H9 (cell line): ENCODE measurements at regions not wholly inside any gene's neighbourhood (a gene's known extent, or its start where the extent isn't known, plus 50 kb on each side); places are given as distances from the start of the nearest gene placed in this dataset.

ENCODE experiments used
- DNase-seq: peaks from one replicate; pipeline ENCODE4 v3.0.0-alpha.2; 2017
- H2AFZ ChIP-seq: one replicate; pipeline ENCODE4 v1.6.1; 2013; ENCODE audit warnings: mild to moderate bottlenecking, low read length, control low read depth, moderate library complexity
- H2AK5ac ChIP-seq: 2 replicates; pipeline ENCODE4 v1.6.1; 2013; ENCODE audit warnings: low read length, control low read depth, mixed read lengths; ENCODE audit not compliant: insufficient read length
- H2BK120ac ChIP-seq: one replicate; pipeline ENCODE4 v1.6.1; 2013; ENCODE audit warnings: low read depth, mild to moderate bottlenecking, low read length, control low read depth, inconsistent platforms; ENCODE audit not compliant: poor library complexity, severe bottlenecking
- H2BK12ac ChIP-seq: 2 replicates; pipeline ENCODE4 v1.6.1; 2013; ENCODE audit warnings: low read length, control low read depth, mixed read lengths, low read depth; ENCODE audit not compliant: insufficient read length
- H2BK15ac ChIP-seq: 2 replicates; pipeline ENCODE4 v1.6.1; 2013; ENCODE audit warnings: low read depth, low read length, control low read depth
- H2BK20ac ChIP-seq: one replicate; pipeline ENCODE4 v1.6.1; 2013; ENCODE audit warnings: low read depth, mild to moderate bottlenecking, low read length, control low read depth, inconsistent platforms; ENCODE audit not compliant: poor library complexity, severe bottlenecking
- H2BK5ac ChIP-seq: 2 replicates; pipeline ENCODE4 v1.6.1; 2013; ENCODE audit warnings: low read length, control low read depth, mixed read lengths; ENCODE audit not compliant: insufficient read length
- H3K14ac ChIP-seq: 2 replicates; pipeline ENCODE4 v1.6.1; 2013; ENCODE audit warnings: low read length, control low read depth; ENCODE audit not compliant: insufficient read depth
- H3K18ac ChIP-seq: 2 replicates; pipeline ENCODE4 v1.6.1; 2013; ENCODE audit warnings: low read depth, mild to moderate bottlenecking, mixed read lengths, low read length, control low read depth; ENCODE audit not compliant: insufficient read length
- H3K23ac ChIP-seq: 2 replicates; pipeline ENCODE4 v1.6.1; 2013; ENCODE audit warnings: low read length, control low read depth, mixed read lengths, low read depth; ENCODE audit not compliant: insufficient read length
- H3K23me2 ChIP-seq: 2 replicates; pipeline ENCODE4 v1.6.1; 2013; ENCODE audit warnings: low read depth, mild to moderate bottlenecking, mixed read lengths, low read length, control low read depth; ENCODE audit not compliant: insufficient read length, poor library complexity, severe bottlenecking
- H3K27ac ChIP-seq: 2 replicates; pipeline ENCODE4 v1.5.1; 2013; ENCODE audit warnings: low read length, control low read depth, mixed read lengths, low read depth; ENCODE audit not compliant: insufficient read length
- H3K27me3 ChIP-seq: 2 replicates; pipeline ENCODE4 v1.6.1; 2013; ENCODE audit warnings: low read length, control low read depth, inconsistent platforms; ENCODE audit not compliant: insufficient read depth
- H3K4ac ChIP-seq: 2 replicates; pipeline ENCODE4 v1.6.1; 2013; ENCODE audit warnings: low read depth, mild to moderate bottlenecking, control low read depth, inconsistent platforms, low read length, moderate library complexity
- H3K4me1 ChIP-seq: 2 replicates; pipeline ENCODE4 v1.6.1; 2013; ENCODE audit warnings: low read length, control low read depth, inconsistent platforms; ENCODE audit not compliant: insufficient read depth
- H3K4me2 ChIP-seq: 2 replicates; pipeline ENCODE4 v1.6.1; 2013; ENCODE audit warnings: low read length, control low read depth, mixed read lengths; ENCODE audit not compliant: insufficient read length, insufficient read depth
- H3K56ac ChIP-seq: 2 replicates; pipeline ENCODE4 v1.6.1; 2013; ENCODE audit warnings: low read depth, mild to moderate bottlenecking, mixed read lengths, low read length, control low read depth; ENCODE audit not compliant: insufficient read length
- H3K79me1 ChIP-seq: 2 replicates; pipeline ENCODE4 v1.6.1; 2013; ENCODE audit warnings: low read depth, mild to moderate bottlenecking, moderate library complexity, low read length, control low read depth, inconsistent platforms; ENCODE audit not compliant: insufficient read depth, poor library complexity, severe bottlenecking
- H3K79me2 ChIP-seq: 2 replicates; pipeline ENCODE4 v1.6.1; 2013; ENCODE audit warnings: low read length, control low read depth, inconsistent platforms; ENCODE audit not compliant: insufficient read depth
- H3K9ac ChIP-seq: 2 replicates; pipeline ENCODE4 v1.6.1; 2013; ENCODE audit warnings: low read length, control low read depth, mixed read lengths; ENCODE audit not compliant: insufficient read length; ENCODE audit errors: extremely low read depth
- H3K9me3 ChIP-seq: one replicate; pipeline ENCODE4 v1.6.1; 2013; ENCODE audit warnings: low read depth, low read length, inconsistent platforms; ENCODE audit not compliant: control insufficient read depth
- H3T11ph ChIP-seq: one replicate; pipeline ENCODE4 v1.6.1; 2013; ENCODE audit warnings: mild to moderate bottlenecking, low read length, control low read depth, inconsistent platforms
- H4K20me1 ChIP-seq: one replicate; pipeline ENCODE4 v1.6.1; 2013; ENCODE audit not compliant: control insufficient read depth, insufficient read length, insufficient read depth
- H4K5ac ChIP-seq: 2 replicates; pipeline ENCODE4 v1.6.1; 2013; ENCODE audit warnings: low read depth, mild to moderate bottlenecking, mixed read lengths, low read length, control low read depth; ENCODE audit not compliant: insufficient read length
- H4K8ac ChIP-seq: replicated peaks from 2 replicates; pipeline ENCODE4 v1.6.1; 2013; ENCODE audit warnings: low read length, control low read depth, mixed read lengths, low read depth; ENCODE audit not compliant: insufficient read length
- H4K91ac ChIP-seq: 2 replicates; pipeline ENCODE4 v1.6.1; 2013; ENCODE audit warnings: low read depth, mild to moderate bottlenecking, moderate library complexity, mixed read lengths, low read length, control low read depth; ENCODE audit not compliant: insufficient read length
- H3K27ac Mint-ChIP-seq, 3 experiments: 2 replicates in 2 of 3; 3 replicates in 1 of 3; pipeline ENCODE4 v1.8.0; 2020 to 2021; ENCODE audit warnings: mixed read lengths in 3 of 3, mild to moderate bottlenecking in 1 of 3, moderate library complexity in 1 of 3
- H3K27me3 Mint-ChIP-seq: 2 replicates; pipeline ENCODE4 v1.8.0; 2021; ENCODE audit warnings: low read depth, mild to moderate bottlenecking, moderate library complexity, mixed read lengths
- H3K36me3 Mint-ChIP-seq, 3 experiments: 2 replicates in 2 of 3; 3 replicates in 1 of 3; pipeline ENCODE4 v1.8.0; 2020 to 2021; ENCODE audit warnings: low read depth in 3 of 3, mixed read lengths in 3 of 3; ENCODE audit not compliant: insufficient read depth in 1 of 3
- H3K4me1 Mint-ChIP-seq, 2 experiments: 2 replicates each; pipeline ENCODE4 v1.8.0; 2020; ENCODE audit warnings: mixed read lengths in 2 of 2
- H3K4me3 Mint-ChIP-seq, 2 experiments: 2 replicates in 1 of 2; 3 replicates in 1 of 2; pipeline ENCODE4 v1.8.0; 2020 to 2021; ENCODE audit warnings: mild to moderate bottlenecking in 2 of 2, mixed read lengths in 2 of 2, moderate library complexity in 1 of 2
- H3K9me3 Mint-ChIP-seq, 2 experiments: 2 replicates in 1 of 2; 3 replicates in 1 of 2; pipeline ENCODE4 v1.8.0; 2020; ENCODE audit warnings: mild to moderate bottlenecking in 2 of 2, mixed read lengths in 2 of 2, moderate library complexity in 1 of 2
- WGBS: extraction: QIAGEN DNeasy Blood & Tissue Kit; methylation state at CpG from one replicate; pipeline ENCODE4 v1.1.7; 2013; ENCODE audit warnings: missing lambda C conversion rate, low lambda C conversion rate, mixed read lengths; ENCODE audit not compliant: insufficient read length; ENCODE audit errors: extremely low coverage; 5-methylcytosine and 5-hydroxymethylcytosine counted together
- TF ChIP-seq, protein P1 (sequence below): fragments of 200-600 bp; sonication (generic); conservative IDR thresholded peaks from 3 replicates; pipeline ENCODE4 v1.8.0; 2021; ENCODE audit warnings: antibody characterized with exemption, mild to moderate bottlenecking

DNA sequence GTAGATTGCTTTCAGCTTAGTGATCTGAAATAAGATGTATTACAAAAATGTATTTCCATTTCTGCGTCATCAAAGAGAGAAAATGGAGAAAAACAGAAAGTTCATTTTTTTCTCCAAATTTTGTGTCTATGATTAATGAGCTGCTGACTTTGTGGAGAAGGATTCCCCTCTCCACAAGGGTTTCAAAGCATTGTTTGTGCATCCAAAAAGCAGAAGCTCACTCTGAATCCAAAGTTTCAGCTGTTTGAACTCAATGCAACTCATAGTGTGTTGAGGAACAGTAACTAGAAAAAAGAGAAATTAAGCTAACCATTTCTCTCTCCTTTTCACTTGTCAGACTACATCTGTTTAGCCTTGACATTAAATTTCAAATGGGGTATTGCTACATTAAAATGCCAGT, 62.9 kb upstream of the SLC7A11 start:
- H3K27me3 ChIP-seq: no peaks in the 10 kb centered on the region
- H4K20me1 ChIP-seq: no peaks in the 10 kb centered on the region
- H3K56ac ChIP-seq: no peak overlapping the region
- TF ChIP-seq, protein P1, sequence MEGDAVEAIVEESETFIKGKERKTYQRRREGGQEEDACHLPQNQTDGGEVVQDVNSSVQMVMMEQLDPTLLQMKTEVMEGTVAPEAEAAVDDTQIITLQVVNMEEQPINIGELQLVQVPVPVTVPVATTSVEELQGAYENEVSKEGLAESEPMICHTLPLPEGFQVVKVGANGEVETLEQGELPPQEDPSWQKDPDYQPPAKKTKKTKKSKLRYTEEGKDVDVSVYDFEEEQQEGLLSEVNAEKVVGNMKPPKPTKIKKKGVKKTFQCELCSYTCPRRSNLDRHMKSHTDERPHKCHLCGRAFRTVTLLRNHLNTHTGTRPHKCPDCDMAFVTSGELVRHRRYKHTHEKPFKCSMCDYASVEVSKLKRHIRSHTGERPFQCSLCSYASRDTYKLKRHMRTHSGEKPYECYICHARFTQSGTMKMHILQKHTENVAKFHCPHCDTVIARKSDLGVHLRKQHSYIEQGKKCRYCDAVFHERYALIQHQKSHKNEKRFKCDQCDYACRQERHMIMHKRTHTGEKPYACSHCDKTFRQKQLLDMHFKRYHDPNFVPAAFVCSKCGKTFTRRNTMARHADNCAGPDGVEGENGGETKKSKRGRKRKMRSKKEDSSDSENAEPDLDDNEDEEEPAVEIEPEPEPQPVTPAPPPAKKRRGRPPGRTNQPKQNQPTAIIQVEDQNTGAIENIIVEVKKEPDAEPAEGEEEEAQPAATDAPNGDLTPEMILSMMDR: no peak
- no CpG with 5 or more reads among the region's 1 CpG for WGBS
- no peak overlapping the region for H2BK5ac ChIP-seq
- no peak overlapping the region for H2AFZ ChIP-seq
- no peaks in the 10 kb centered on the region for H3K79me1 ChIP-seq
- H3K14ac ChIP-seq: no peak overlapping the region
- no peaks in the 10 kb centered on the region for H3K79me2 ChIP-seq
- no peak overlapping the region for H2BK15ac ChIP-seq
- Mint-ChIP-seq H3K27me3 (no peaks in the 10 kb centered on the region), H3K36me3 (peaks cover 0 to 2% (median 0%) of the 10 kb centered on the region in 3 experiments; a peak in 1 of 7 replicates), H3K9me3 (no peaks in the 10 kb centered on the region; a peak in 1 of 5 replicates), H3K4me3 (no peak overlapping the region), H3K27ac (no peak overlapping the region), H3K4me1 (peaks cover 0 to 6% of the 10 kb centered on the region in 2 experiments; a peak in 1 of 4 replicates)
- no peaks in the 10 kb centered on the region for H3K23me2 ChIP-seq
- no peak overlapping the region for H3K27ac ChIP-seq
- H3K4ac ChIP-seq: no peak overlapping the region
- H4K8ac ChIP-seq: no peak overlapping the region
- H4K5ac ChIP-seq: no peak overlapping the region
- H2BK12ac ChIP-seq: no peak overlapping the region
- no peak overlapping the region for H3K4me2 ChIP-seq
- H3K18ac ChIP-seq: no peak overlapping the region
- no peaks in the 10 kb centered on the region; the same call in 1 of the 2 replicates for H3K4me1 ChIP-seq
- H3K23ac ChIP-seq: no peak overlapping the region
- no peak overlapping the region for H2BK20ac ChIP-seq
- no peak overlapping the region for H4K91ac ChIP-seq
- DNase-seq: no peak
- no peak overlapping the region for H3T11ph ChIP-seq
- no peaks in the 10 kb centered on the region for H3K9me3 ChIP-seq
- no peak overlapping the region for H3K9ac ChIP-seq
- no peak overlapping the region for H2AK5ac ChIP-seq
- H2BK120ac ChIP-seq: no peak overlapping the region
